ENCODE measurements at regions not wholly inside any gene's neighbourhood (a gene's known extent, or its start where the extent isn't known, plus 50 kb on each side); places are given as distances from the start of the nearest gene placed in this dataset.

DNA sequence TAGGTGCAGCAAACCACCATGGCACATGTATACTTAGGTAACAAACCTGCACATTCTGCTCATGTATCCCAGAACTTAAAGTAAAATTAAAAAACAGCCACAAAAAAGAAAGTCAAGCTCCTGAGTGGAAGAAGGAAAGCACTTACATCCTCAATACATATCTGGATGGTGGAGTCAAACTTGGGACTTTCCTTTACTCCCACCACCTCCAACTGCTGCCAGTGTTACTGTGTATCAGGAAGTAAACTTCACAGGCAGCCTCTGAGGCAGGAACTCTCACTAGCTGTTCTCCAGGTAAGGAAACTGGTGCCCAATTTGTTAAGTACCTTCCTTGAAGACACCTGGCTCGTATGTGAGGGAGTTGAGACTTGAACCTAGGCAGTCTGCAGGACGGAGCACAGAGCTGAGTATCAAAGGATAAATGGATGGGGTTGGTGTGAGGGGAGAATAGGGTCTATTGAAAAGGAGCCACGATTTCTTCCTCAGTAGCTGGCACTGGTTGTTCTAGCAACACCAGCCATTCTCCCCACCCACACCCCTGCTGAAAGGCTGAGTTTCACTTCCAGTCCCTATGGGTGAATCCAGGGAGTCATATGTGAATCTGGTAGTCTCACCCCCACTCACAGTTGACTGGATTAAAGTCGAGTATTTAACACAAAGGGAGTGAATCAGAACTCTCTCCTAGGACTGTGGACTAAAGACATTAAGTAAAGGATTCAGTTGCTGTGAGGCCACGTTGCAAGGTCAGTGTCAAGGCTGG lies 50.0 kb upstream of the GPR39 start:
- Mint-ChIP-seq H3K9me3 (peaks cover 4 to 11% of the 10 kb centered on the region in 2 donors), H3K4me3 (no peak overlapping the region), H3K27me3 (ENCODE audit: low read depth in 2 of 2) (no peaks in the 10 kb centered on the region), H3K36me3 (no peaks in the 10 kb centered on the region), H3K4me1 (no peaks in the 10 kb centered on the region), H3K27ac (no peak overlapping the region)
- no peak for TF ChIP-seq CTCF (IDR thresholded peaks at IDR 0.05)
- H3K27ac ChIP-seq (ENCODE audit: low read length): no peak overlapping the region
- no peaks in the 10 kb centered on the region for H3K36me3 ChIP-seq (ENCODE audit: control insufficient read depth, insufficient read depth, low read length)
- DNase-seq: no peak
- ATAC-seq: no peak
- intact Hi-C loops (cut with micrococcal nuclease): no loop called here
- 73% methylated on average over 4 of the region's 5 CpGs for WGBS (ENCODE audit: insufficient coverage)
- H3K4me1 ChIP-seq (ENCODE audit: control insufficient read depth, insufficient read depth, low read length): no peaks in the 10 kb centered on the region
- H3K27me3 ChIP-seq (ENCODE audit: control insufficient read depth, insufficient read depth, low read length): no peaks in the 10 kb centered on the region
- no peak overlapping the region for H3K4me3 ChIP-seq (ENCODE audit: low read length)
- no peaks in the 10 kb centered on the region for H3K9me3 ChIP-seq (ENCODE audit: control insufficient read depth, insufficient read depth, low read length)

All from natural killer cell (primary cell).